Epithelial cell of esophagus (primary cell): ENCODE measurements at regions not wholly inside any gene's neighbourhood (a gene's known extent, or its start where the extent isn't known, plus 50 kb on each side); places are given as distances from the start of the nearest gene placed in this dataset.

Experiments used
- DNase-seq: peaks from one replicate; pipeline ENCODE4 v3.0.0; 2010; ENCODE audit warnings: low read depth
- H3K4me3 ChIP-seq: 2 replicates; pipeline ENCODE4 v1.5.1; 2011; ENCODE audit warnings: mild to moderate bottlenecking, low read length, control low read depth
- CTCF ChIP-seq: IDR thresholded peaks from 2 replicates; pipeline ENCODE4 v1.5.1; 2011; ENCODE audit warnings: low read depth, mild to moderate bottlenecking, low read length, control low read depth, inconsistent platforms; ENCODE audit not compliant: insufficient read depth; ENCODE audit errors: missing control alignments

DNA sequence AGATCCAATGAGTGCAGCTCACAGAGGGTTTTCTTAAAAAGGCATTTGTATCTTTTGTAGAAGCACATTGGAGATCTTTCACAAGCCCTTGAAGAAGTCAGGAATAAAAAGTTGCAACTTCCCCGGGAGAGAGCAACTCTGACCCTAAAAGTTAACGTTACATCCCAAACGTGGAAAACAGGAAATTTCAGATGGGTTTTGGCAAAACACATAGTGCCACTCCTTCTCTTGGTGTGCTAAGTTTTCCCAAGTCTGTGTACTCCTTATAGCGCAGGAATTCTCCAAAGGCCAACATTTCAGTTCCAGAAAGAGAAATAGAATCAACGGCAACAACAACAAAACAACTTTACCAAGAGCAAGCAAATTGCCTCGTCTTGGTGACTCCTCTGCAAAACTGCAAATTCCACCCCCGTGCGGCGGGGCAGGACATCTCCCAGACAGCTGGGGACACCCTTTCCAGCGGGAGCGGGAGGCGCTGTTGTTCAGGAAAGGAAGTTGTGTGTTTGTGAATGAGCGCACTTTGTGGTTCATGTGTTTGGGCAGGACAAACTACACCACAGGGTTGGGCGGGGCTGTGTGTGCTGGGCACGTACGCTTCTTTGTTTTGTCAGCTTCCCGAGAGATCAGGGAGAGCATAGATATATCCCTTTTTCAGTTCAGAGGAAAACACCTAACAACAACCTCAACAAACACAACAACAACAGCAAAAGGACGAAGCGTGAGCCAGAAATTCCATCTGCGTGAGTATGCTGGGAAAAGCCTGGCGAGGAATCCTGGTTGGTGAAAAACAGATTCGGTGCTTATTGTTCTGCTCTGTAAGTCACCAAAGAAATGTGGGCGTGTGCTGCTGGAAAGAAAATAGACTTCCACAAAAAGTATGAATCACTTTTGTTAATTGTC, 294.7 kb upstream of the PITRM1 start:
- DNase-seq, result peak; percentile 99
- peak overlapping the region; percentile 14 for H3K4me3 ChIP-seq
- TF ChIP-seq CTCF, result peak; percentile 74

GRCh38 chr10:3465406-3465891, 292.9 kb upstream of the PITRM1 start:
- no peak for TF ChIP-seq CTCF
- H3K4me3 ChIP-seq, result no peak overlapping the region
- peak; percentile 78 for DNase-seq

DNA sequence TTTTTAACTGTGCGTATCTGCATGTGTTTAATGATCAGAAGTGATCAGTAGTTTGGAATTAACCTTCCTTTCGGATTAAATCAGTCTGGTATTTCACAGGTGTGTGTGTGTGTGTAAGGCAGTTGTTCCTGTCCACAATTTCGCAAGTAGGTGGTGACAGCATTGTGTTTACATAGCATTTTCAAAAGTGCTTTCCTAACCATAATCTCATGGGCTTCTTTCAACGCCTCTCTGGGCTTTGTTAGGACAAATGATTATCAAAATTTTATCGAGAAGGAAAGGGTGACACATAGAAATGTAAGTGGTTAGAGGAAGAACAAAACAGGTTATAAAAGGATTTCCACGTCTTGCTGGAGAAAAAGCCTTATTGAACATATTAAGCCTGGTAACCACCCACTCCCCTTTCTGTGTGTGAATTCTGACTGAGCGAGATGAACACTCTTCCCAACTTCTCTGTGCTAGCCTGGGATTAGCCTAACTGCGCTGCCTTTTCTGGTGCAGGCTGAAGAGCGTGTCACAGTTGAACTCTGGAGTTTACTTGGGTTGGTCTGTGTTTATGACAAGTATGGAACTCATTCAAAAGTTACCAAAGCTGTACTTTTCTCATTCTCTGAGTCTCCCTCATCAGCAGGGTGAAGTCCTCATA, 292.3 kb upstream of the PITRM1 start:
- peak; percentile 88 for DNase-seq
- H3K4me3 ChIP-seq, result no peak overlapping the region
- TF ChIP-seq CTCF, result no peak

DNA sequence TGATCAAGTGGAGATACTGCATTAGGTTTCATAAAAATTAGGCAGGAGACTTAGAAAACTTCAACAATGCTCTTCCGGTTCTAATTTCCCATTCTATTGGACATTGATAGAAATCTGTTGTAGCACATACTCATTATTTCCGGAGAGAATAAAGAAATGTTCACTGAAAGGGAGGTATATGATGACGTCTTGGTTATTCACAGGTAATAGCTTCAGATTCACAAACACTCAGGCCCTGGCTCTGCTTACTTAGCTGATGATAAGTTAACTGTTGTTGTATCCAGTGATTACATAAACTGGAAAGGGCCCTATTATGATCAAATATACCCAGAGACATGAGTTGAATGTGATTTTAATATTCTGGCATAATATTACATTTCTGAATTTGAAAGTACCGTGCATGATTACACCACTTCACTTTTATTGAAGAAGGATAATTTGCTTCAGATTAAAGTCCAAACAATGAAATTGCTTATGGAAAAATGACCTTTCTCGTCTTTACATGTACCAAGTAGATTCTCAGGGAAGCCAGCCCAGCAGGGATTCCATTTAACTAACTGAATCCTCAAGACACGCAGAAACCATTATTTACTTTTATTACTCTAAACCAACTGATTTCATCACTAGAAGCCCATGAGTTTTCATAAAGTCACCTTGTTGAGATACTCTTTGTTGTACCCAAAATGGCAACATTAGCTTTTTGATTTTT, 288.0 kb upstream of the PITRM1 start:
- no peak for DNase-seq
- no peak for TF ChIP-seq CTCF
- no peak overlapping the region for H3K4me3 ChIP-seq

DNA sequence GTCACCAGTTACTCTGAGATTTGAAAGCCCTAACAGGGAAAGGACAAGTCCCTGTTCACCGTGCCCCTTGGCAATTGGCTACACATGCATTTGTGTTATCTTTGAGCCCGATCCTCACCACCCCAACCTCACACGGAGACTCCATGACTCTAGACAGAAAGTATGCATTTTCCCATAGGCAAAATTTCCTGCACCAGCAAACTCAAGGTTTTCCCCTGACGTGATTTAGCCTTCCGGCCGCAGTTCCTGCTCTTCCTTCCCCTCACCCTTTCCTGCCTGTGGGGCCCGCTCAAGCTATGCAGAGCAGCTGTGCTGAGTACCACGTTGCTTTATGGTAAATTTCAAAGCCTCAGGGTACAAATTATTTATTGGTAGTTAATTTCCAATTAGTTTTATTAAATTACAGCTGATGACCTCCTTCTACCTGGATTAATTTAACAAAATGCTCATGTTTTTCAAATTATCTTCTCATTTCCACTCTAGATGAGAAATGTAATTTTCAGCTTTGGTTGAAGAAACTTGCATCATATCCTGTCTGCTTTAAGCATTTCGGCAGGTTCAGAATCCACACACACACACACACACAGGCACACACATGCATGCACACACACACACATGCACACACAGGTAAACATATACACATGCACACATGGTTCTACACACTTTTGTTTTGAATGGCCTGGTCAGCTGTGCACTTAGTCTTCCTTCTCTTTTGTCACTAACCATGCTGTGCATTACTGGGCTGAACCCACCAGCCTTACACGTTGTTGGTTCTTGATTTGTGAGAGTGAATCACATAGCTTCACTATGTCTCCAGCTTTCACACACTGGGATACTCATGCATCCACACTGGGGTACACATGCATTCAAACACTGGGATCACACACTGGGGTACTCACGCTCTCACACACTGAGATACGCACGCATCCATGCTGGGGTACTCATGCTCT, 283.1 kb upstream of the PITRM1 start:
- DNase-seq, result peak; percentile 53
- H3K4me3 ChIP-seq, result no peak overlapping the region
- TF ChIP-seq CTCF, result no peak
